ENCODE measurements at regions not wholly inside any gene's neighbourhood (a gene's known extent, or its start where the extent isn't known, plus 50 kb on each side); places are given as distances from the start of the nearest gene placed in this dataset.

GRCh38 chr1:14217384-14217783, 381.1 kb upstream of the KAZN start:
- intact Hi-C loops (cut with micrococcal nuclease) (no loop called here), dilution Hi-C loops (cut with MboI; ENCODE audit: extremely low pct_ligation_motif_present, low sequenced_read_pairs) (no loop called here)
- no peak overlapping the region for H3K9ac ChIP-seq (replicated peaks; ENCODE audit: extremely low read depth, insufficient read depth, low read length)
- no peaks in the 10 kb centered on the region for H3K27me3 ChIP-seq (ENCODE audit: control insufficient read depth in 2 of 2, insufficient read depth in 2 of 2, low read length in 2 of 2)
- no peaks in the 10 kb centered on the region for H4K20me1 ChIP-seq (replicated peaks; ENCODE audit: control insufficient read depth, extremely low read depth, insufficient read depth, low read length)
- FAIRE-seq, result no peak
- H3K27ac ChIP-seq (ENCODE audit: insufficient read depth, low read depth, low read length), result no peak overlapping the region
- H3K79me2 ChIP-seq (ENCODE audit: control insufficient read depth, insufficient read depth, low read length), result no peaks in the 10 kb centered on the region
- H3K4me3 ChIP-seq (replicated peaks in 1 of 3; ENCODE audit: insufficient read depth in 1 of 3, low read depth in 1 of 3, low read length in 3 of 3), result no peak overlapping the region
- no peak overlapping the region for H2AFZ ChIP-seq (ENCODE audit: low read depth, low read length)
- H3K9me1 ChIP-seq (replicated peaks; ENCODE audit: control insufficient read depth, extremely low read depth, insufficient read depth, low read length), result no peaks in the 10 kb centered on the region
- POLR2A ChIA-PET, result no interaction called here
- CTCF ChIA-PET, result no interaction called here
- H3K4me2 ChIP-seq (ENCODE audit: insufficient read depth, low read length), result no peak overlapping the region
- H3K9me3 ChIP-seq (replicated peaks; ENCODE audit: control insufficient read depth, insufficient read depth, low read length), result peaks cover 7% of the 10 kb centered on the region
- H3K4me1 ChIP-seq (ENCODE audit: control insufficient read depth, extremely low read depth, insufficient read depth, low read length), result no peaks in the 10 kb centered on the region
- H3K36me3 ChIP-seq (ENCODE audit: control insufficient read depth in 2 of 2, extremely low read depth in 1 of 2, insufficient read depth in 2 of 2, low read length in 2 of 2), result no peaks in the 10 kb centered on the region
- DNase-seq (ENCODE audit: low read depth, low spot score), result no peak
- BruUV-seq (replicated peaks), result no TSS peak
- TF ChIP-seq CTCF (IDR thresholded peaks at IDR 0.05; ENCODE audit: extremely low read depth in 1 of 2, insufficient read depth in 1 of 2, low read depth in 1 of 2, low read length in 2 of 2) (no peak), MYC (IDR thresholded peaks at IDR 0.05; ENCODE audit: low read depth, low read length) (no peak), EZH2 (IDR thresholded peaks at IDR 0.05; ENCODE audit: borderline replicate concordance, low read depth, low read length, severe bottlenecking) (no peak), JUN (IDR thresholded peaks at IDR 0.05; ENCODE audit: borderline replicate concordance, insufficient read depth, insufficient read length, low read depth) (no peak), FOS (IDR thresholded peaks at IDR 0.05; ENCODE audit: borderline replicate concordance, insufficient read depth, low read length) (no peak), MAX (IDR thresholded peaks at IDR 0.05; ENCODE audit: insufficient read depth, insufficient read length) (no peak), GATA2 (IDR thresholded peaks at IDR 0.05; ENCODE audit: insufficient read depth, insufficient read length, low read depth, low read length) (no peak), POLR2A (IDR thresholded peaks at IDR 0.05; ENCODE audit: low read depth, low read length) (no peak), POLR2AphosphoS5 (IDR thresholded peaks at IDR 0.05; ENCODE audit: insufficient read depth, low read depth, low read length) (no peak)
